IPS-18a (cell line): ENCODE measurements at regions not wholly inside any gene's neighbourhood (a gene's known extent, or its start where the extent isn't known, plus 50 kb on each side); places are given as distances from the start of the nearest gene placed in this dataset.

Source experiments
- H3K27ac ChIP-seq: one replicate; pipeline ENCODE4 v1.5.1; 2013; ENCODE audit warnings: low read length
- H3K27me3 ChIP-seq: one replicate; pipeline ENCODE4 v1.6.1; 2013; ENCODE audit warnings: mild to moderate bottlenecking, low read length; ENCODE audit not compliant: control insufficient read depth, insufficient read depth
- H3K36me3 ChIP-seq: one replicate; pipeline ENCODE4 v1.6.1; 2013; ENCODE audit warnings: low read depth, low read length; ENCODE audit not compliant: control insufficient read depth
- H3K4me1 ChIP-seq: one replicate; pipeline ENCODE4 v1.6.1; 2013; ENCODE audit warnings: low read depth, low read length; ENCODE audit not compliant: control insufficient read depth
- H3K4me3 ChIP-seq: one replicate; pipeline ENCODE4 v1.5.1; 2013; ENCODE audit warnings: low read length
- H3K9ac ChIP-seq: one replicate; pipeline ENCODE4 v1.6.1; 2013; ENCODE audit warnings: mild to moderate bottlenecking, low read length, moderate library complexity
- H3K9me3 ChIP-seq: one replicate; pipeline ENCODE4 v1.6.1; 2013; ENCODE audit warnings: low read depth, low read length; ENCODE audit not compliant: control insufficient read depth

DNA sequence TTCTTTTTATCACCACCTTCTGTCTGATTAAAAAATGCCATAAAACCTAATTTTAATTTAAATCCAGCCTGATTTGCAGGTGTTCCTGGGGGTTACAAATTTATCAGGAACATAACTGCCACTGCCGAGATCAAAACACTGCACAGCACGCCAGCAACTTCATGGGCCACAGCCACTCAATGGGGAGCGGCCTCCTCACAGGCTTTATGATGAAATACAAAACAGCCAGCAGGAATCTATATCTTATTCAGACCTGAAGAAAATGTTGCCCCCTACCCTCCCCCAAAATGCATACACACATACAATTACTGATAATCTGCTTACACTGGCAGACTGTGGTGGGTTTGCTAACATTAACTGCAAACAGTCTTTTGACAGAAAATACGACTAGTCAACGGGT is 151.7 kb upstream of the POU5F2 start:
- Histone ChIP-seq H3K4me3 (no peak overlapping the region), H3K36me3 (no peaks in the 10 kb centered on the region), H3K27me3 (no peaks in the 10 kb centered on the region), H3K4me1 (no peaks in the 10 kb centered on the region), H3K9ac (no peak overlapping the region), H3K27ac (no peak overlapping the region), H3K9me3 (no peaks in the 10 kb centered on the region)

DNA sequence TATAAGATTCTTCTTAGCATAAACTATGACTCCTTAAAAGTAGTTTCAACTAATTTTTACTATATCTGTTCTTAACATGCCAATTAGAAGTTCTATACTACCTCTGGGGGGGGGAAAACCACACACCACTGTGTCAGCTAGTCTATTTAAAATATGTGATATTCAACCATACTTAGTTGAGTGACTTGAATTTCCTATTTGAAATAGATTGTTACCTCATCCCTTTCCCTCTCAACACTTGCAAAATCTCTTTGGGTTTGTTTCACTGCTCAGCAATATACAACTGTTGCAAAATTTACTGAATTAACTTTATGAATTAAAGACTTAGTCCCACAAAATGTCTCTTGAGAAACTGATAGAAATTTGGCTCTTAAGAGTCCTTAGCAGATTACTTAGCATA is 151.1 kb upstream of the POU5F2 start:
- no peak overlapping the region for H3K9ac ChIP-seq
- H3K4me3 ChIP-seq, result no peak overlapping the region
- no peaks in the 10 kb centered on the region for H3K9me3 ChIP-seq
- H3K4me1 ChIP-seq, result no peaks in the 10 kb centered on the region
- H3K27me3 ChIP-seq, result no peaks in the 10 kb centered on the region
- no peak overlapping the region for H3K27ac ChIP-seq
- no peaks in the 10 kb centered on the region for H3K36me3 ChIP-seq

- Histone ChIP-seq H3K9ac (no peak overlapping the region), H3K9me3 (no peaks in the 10 kb centered on the region), H3K36me3 (no peaks in the 10 kb centered on the region), H3K27me3 (no peaks in the 10 kb centered on the region), H3K4me3 (no peak overlapping the region), H3K27ac (no peak overlapping the region), H3K4me1 (no peaks in the 10 kb centered on the region)
Measured at GRCh38 chr5:93891491-93892480, 150.4 kb upstream of the POU5F2 start.

DNA sequence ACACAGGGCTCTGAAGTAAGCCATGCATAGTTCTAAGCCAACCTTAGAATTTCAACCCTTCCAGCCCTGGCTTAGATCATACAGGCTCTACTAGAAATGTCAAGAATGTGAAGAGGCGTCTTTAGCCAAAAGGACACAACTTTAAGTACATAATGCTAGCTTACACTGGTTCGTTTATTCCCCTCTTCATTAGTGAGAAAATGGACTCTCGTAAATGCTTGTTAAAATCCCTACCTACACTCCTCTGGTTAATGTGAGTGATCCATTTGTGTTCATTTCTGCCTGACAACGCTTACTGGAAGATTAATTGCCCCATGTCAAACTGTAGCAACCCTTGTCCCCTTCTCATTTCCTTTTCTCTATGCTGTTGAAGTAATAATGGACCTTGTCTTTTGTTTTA is 149.3 kb upstream of the POU5F2 start:
- Histone ChIP-seq H3K9ac (no peak overlapping the region), H3K27ac (no peak overlapping the region), H3K36me3 (no peaks in the 10 kb centered on the region), H3K9me3 (no peaks in the 10 kb centered on the region), H3K27me3 (no peaks in the 10 kb centered on the region), H3K4me3 (no peak overlapping the region), H3K4me1 (no peaks in the 10 kb centered on the region)

DNA sequence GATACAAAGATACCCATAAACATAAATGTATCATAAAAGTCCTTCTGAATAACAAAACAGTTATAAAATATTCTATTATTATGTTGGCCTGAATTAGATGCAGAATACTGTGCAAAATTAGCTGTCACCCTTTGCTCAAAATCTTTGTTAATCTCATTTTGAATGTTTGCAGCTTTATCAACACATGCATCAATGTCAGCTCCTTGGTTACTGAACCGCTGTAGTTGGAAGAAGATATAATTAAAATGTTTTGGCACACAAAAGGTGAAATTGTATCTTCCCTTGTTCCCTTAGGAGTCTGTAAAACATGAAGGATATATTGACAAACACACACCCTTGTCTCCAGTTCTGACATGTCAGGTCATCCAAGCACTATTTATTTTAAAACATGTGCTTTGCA is 146.3 kb upstream of the POU5F2 start:
- no peak overlapping the region for H3K9ac ChIP-seq
- H3K9me3 ChIP-seq, result no peaks in the 10 kb centered on the region
- no peaks in the 10 kb centered on the region for H3K27me3 ChIP-seq
- H3K36me3 ChIP-seq, result no peaks in the 10 kb centered on the region
- H3K4me1 ChIP-seq, result no peaks in the 10 kb centered on the region
- H3K27ac ChIP-seq, result no peak overlapping the region
- no peak overlapping the region for H3K4me3 ChIP-seq

GRCh38 chr5:93886917-93887361 is 145.5 kb upstream of the POU5F2 start:
- Histone ChIP-seq H3K4me3 (no peak overlapping the region), H3K9ac (no peak overlapping the region), H3K9me3 (no peaks in the 10 kb centered on the region), H3K36me3 (no peaks in the 10 kb centered on the region), H3K27me3 (no peaks in the 10 kb centered on the region), H3K27ac (no peak overlapping the region), H3K4me1 (no peaks in the 10 kb centered on the region)

- no peak overlapping the region for H3K27ac ChIP-seq
- no peaks in the 10 kb centered on the region for H3K9me3 ChIP-seq
- H3K27me3 ChIP-seq, result no peaks in the 10 kb centered on the region
- H3K4me3 ChIP-seq, result no peak overlapping the region
- H3K36me3 ChIP-seq, result no peaks in the 10 kb centered on the region
- H3K4me1 ChIP-seq, result no peaks in the 10 kb centered on the region
- no peak overlapping the region for H3K9ac ChIP-seq
Measured at GRCh38 chr5:93886098-93886806, 144.9 kb upstream of the POU5F2 start.

DNA sequence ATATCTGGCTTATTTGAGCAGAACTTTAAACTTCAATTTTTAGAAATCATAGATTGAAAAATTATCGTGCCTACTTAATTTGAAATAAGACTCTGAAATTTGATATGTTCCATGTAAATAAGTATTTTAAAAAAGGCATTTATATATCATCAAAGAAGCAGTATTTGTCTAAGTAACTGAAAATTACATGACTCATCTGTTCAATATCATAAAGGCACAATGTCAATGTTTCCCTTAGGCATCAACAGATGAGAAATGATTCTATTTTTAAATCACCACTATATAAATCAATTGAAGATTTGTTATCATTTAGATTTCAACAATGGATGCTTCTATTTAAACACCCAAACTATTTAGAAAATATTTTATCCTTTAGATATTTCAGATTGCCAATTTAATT is 142.9 kb upstream of the POU5F2 start:
- Histone ChIP-seq H3K9ac (no peak overlapping the region), H3K4me1 (no peaks in the 10 kb centered on the region), H3K27me3 (no peaks in the 10 kb centered on the region), H3K27ac (no peak overlapping the region), H3K9me3 (no peaks in the 10 kb centered on the region), H3K4me3 (no peak overlapping the region), H3K36me3 (no peaks in the 10 kb centered on the region)

DNA sequence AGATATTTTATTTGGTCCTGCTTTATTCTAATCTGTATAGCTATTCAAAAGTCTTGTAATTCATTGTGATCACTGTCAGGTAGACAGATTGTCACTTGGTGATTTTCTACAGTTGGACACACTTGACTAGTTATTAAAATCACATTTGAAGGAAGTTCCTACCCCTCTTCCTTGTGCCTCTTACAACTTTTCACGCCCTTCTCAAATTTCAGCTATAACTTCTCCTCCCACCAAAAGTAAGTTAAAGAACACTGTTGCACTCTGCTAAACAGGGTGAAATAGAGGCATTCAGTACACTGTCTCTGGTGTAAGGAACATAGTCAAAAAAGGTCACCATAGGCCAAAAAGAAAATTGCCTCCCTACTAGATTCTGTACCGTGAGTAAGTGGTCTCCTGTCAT is 142.1 kb upstream of the POU5F2 start:
- no peaks in the 10 kb centered on the region for H3K36me3 ChIP-seq

GRCh38 chr5:93875693-93876092 is 134.3 kb upstream of the POU5F2 start:
- H3K27me3 ChIP-seq, result no peaks in the 10 kb centered on the region
- no peak overlapping the region for H3K4me3 ChIP-seq
- no peaks in the 10 kb centered on the region for H3K9me3 ChIP-seq
- no peak overlapping the region for H3K9ac ChIP-seq
- H3K4me1 ChIP-seq, result peaks cover 7% of the 10 kb centered on the region
- H3K27ac ChIP-seq, result no peak overlapping the region
- no peaks in the 10 kb centered on the region for H3K36me3 ChIP-seq

More for the DNA sequence above, 142.1 kb upstream of the POU5F2 start:
- Histone ChIP-seq H3K27ac (no peak overlapping the region), H3K4me1 (no peaks in the 10 kb centered on the region), H3K27me3 (no peaks in the 10 kb centered on the region), H3K9ac (no peak overlapping the region), H3K4me3 (no peak overlapping the region), H3K9me3 (no peaks in the 10 kb centered on the region)

GRCh38 chr5:93874491-93874890 is 133.1 kb upstream of the POU5F2 start:
- H3K27ac ChIP-seq, result no peak overlapping the region
- H3K4me3 ChIP-seq, result no peak overlapping the region
- H3K4me1 ChIP-seq, result peaks cover 7% of the 10 kb centered on the region
- no peaks in the 10 kb centered on the region for H3K27me3 ChIP-seq
- no peaks in the 10 kb centered on the region for H3K36me3 ChIP-seq
- H3K9ac ChIP-seq, result no peak overlapping the region
- H3K9me3 ChIP-seq, result no peaks in the 10 kb centered on the region
